Activated naive CD8-positive, alpha-beta T cell treated with anti-CD3 and anti-CD28 coated beads, Interleukin-2, amount 50 U/mL, for 24 hours (primary cell): ENCODE measurements at regions not wholly inside any gene's neighbourhood (a gene's known extent, or its start where the extent isn't known, plus 50 kb on each side); places are given as distances from the start of the nearest gene placed in this dataset.

Source experiments
- ATAC-seq: fragments of 150-1000 bp; cut with Tn5 transposase; one replicate; pipeline ENCODE4 v1.10.0; 2021
- DNase-seq: peaks from one replicate; pipeline ENCODE4 v3.0.0; 2021
- H3K27ac Mint-ChIP-seq: one replicate; pipeline ENCODE4 v1.8.0; 2021; ENCODE audit warnings: mild to moderate bottlenecking, mixed read lengths
- H3K27me3 Mint-ChIP-seq: one replicate; pipeline ENCODE4 v1.8.0; 2021; ENCODE audit warnings: mixed read lengths
- H3K36me3 Mint-ChIP-seq: one replicate; pipeline ENCODE4 v1.8.0; 2021; ENCODE audit warnings: low read depth, mixed read lengths
- H3K4me1 Mint-ChIP-seq: one replicate; pipeline ENCODE4 v1.8.0; 2021; ENCODE audit warnings: mixed read lengths
- H3K4me3 Mint-ChIP-seq: one replicate; pipeline ENCODE4 v1.8.0; 2021; ENCODE audit warnings: mild to moderate bottlenecking, moderate library complexity, mixed read lengths
- H3K9me3 Mint-ChIP-seq: one replicate; pipeline ENCODE4 v1.8.0; 2021; ENCODE audit warnings: mixed read lengths

DNA sequence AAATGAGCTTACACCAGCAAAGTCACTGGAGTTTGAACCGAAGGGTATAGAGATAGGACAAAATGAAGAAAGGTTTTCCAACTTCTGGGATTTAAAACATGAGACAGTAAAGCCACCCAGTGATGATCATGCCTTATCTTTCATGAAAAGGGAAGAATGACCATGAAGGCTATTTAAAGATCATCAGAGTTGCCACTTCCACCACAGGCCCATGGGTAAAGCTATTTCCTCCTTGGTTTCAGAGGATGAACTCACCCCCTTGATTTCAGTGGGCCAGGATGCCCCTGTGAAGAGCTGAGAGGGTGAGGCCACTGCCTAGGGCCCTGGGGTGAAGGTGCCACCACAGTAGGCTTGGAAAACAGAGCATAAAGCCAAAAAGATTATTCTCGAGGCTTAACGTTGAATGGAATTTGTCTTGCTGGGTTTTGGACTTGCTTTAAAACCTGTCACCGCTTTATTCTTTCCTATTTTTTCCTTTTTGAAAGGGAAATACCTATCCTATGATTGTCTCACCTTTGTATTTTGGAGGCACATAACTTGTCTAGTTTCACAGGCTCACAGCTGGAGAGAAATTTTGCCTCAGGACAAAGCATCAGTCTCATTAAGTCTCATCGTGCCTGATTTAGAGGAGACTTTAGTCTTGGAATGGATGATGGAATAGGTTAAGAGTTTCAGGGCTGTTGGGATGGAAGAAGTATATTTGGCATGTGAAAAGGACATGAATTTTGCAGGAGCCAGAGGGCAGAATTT is 254.0 kb downstream of the SNCA start:
- no peak for ATAC-seq
- DNase-seq, result no peak
- Mint-ChIP-seq H3K4me3 (no peak overlapping the region), H3K27ac (no peak overlapping the region), H3K4me1 (no peaks in the 10 kb centered on the region), H3K9me3 (no peaks in the 10 kb centered on the region), H3K36me3 (no peaks in the 10 kb centered on the region), H3K27me3 (no peaks in the 10 kb centered on the region)

DNA sequence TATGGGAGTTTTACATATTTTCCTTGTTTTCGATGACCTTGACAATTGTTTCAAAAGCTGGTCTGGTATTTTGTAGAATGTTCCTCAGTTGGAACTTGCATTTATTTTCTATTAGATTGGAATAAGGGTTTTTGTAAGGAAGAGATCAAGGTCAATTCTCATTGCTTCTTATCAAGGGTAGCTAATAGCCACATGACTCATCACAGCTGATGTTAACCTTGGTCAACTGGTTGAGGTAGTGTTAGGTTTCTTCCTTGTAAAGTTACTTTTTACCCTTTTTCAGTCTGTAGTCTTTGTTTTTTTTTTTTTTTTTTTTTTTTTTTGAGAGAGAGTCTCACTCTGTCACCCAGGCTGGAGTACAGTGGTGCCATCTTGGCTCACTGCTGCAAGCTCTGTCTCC is 257.2 kb downstream of the SNCA start:
- Mint-ChIP-seq H3K9me3 (no peaks in the 10 kb centered on the region), H3K4me1 (no peaks in the 10 kb centered on the region), H3K4me3 (no peak overlapping the region), H3K27me3 (no peaks in the 10 kb centered on the region), H3K36me3 (no peaks in the 10 kb centered on the region), H3K27ac (no peak overlapping the region)
- DNase-seq, result no peak
- ATAC-seq, result no peak

DNA sequence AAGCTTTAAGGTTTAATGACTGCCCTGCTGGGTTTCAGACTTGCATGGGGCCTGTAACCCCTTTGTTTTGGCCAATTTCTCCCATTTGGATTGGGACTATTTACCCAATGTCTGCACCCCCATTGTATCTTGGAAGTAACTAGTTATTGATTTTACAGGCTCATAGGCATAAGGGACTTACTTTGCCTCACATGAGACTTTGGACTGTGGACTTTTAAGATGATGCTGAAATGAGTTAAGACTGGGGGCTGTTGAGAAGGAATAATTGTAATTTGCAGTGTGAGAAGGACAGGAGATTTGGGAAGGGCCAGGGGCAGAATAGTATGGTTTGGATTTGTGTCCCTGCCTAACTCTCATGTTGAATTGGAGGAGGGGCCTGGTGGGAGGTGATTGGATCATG is 260.7 kb downstream of the SNCA start:
- Mint-ChIP-seq H3K4me3 (no peak overlapping the region), H3K36me3 (no peaks in the 10 kb centered on the region), H3K27ac (no peak overlapping the region), H3K9me3 (no peaks in the 10 kb centered on the region), H3K4me1 (no peaks in the 10 kb centered on the region), H3K27me3 (no peaks in the 10 kb centered on the region)
- DNase-seq, result no peak
- ATAC-seq, result no peak

DNA sequence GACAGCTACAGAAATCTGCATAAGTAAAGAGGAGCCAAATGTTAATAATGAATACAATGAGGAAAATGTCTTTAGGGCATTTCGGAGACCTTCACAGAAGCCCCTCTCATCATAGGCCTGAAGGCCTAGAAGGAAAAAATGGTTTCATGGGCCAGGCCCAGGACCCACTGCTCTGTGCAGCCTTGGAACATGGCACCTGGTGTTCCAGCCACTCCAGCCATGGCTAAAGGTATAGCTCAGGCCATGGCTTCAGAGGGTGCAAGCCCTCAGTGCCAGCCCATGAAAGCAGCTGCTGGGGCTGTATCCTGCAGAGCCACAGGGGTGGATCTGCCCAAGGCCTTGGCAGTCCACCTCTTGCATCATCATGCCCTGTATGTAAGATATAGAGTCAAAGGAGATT is 261.1 kb downstream of the SNCA start:
- Mint-ChIP-seq H3K27me3 (no peaks in the 10 kb centered on the region), H3K36me3 (no peaks in the 10 kb centered on the region), H3K9me3 (no peaks in the 10 kb centered on the region), H3K27ac (no peak overlapping the region), H3K4me1 (no peaks in the 10 kb centered on the region), H3K4me3 (no peak overlapping the region)
- ATAC-seq (no peak), DNase-seq (no peak)

DNA sequence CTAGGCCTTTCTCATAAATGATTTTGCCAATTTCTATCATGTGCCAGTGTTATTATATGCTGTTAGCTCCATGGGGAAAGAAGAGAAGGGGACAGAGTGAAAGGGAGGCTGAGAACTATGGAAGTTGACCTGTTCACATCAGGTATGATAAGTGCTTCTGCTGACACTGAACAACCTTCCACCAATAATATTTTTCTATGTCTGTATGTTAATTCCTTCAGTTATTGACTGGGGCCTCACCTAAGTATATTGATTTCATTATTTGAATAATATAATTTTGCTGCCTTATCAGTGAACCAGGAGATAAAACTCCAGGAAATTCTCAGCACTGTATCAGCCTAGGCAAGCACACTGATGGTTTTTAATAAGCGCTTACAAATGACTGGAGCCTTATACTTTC is 262.8 kb downstream of the SNCA start:
- DNase-seq (no peak), ATAC-seq (no peak)
- Mint-ChIP-seq H3K27me3 (no peaks in the 10 kb centered on the region), H3K4me3 (no peak overlapping the region), H3K9me3 (no peaks in the 10 kb centered on the region), H3K36me3 (no peaks in the 10 kb centered on the region), H3K27ac (no peak overlapping the region), H3K4me1 (no peaks in the 10 kb centered on the region)

DNA sequence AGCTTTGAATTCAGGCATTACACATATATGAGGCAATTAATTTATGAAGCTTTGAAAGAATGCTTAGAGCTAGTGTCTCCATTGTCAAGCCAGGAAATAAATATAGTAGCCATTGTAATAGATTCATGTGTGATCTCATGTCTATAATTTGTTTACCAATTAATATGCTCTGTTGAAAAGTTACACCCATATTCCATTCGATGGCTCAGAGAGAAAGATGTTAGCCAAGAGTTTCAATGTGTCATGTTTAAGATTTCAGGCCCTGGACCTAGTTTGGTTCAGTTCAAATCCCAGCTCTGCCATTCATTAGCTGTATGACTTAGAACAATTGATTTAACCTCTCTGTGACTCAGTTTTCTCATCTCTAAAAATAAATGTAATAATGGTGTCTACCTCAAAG is 263.3 kb downstream of the SNCA start:
- Mint-ChIP-seq H3K9me3 (no peaks in the 10 kb centered on the region), H3K27me3 (no peaks in the 10 kb centered on the region), H3K4me3 (no peak overlapping the region), H3K4me1 (no peaks in the 10 kb centered on the region), H3K27ac (no peak overlapping the region), H3K36me3 (no peaks in the 10 kb centered on the region)
- DNase-seq, result no peak
- ATAC-seq, result no peak

DNA sequence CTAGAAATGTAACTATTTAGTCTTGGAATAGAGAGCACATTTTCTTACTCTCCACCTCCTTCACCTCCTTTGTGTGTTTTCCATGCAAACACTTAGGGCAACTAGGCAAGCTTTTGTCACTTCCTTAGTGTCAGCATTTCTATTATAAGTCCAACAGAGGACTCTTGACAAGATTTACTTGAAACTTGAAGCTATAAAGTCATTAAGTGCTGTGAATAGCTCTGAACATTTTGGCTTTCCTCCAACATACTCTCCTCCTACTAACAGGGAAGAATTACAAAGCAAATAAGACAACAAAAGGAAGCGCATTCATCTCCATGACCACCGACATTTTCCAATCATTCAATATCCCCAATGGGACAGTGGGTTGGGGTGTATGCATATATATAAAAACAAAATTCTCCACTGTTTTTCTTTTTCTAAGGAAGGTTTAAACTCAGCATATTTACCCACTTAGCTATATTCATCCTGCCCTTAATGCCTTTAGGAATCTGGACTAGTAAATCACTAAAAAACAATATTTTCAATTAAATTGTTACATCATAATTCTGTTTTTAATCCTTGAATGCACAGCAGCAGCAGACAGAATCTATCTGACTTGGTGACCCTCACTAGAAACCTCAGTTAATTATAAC is 264.6 kb downstream of the SNCA start:
- ATAC-seq (no peak), DNase-seq (no peak)
- H3K27ac Mint-ChIP-seq, result no peak overlapping the region
- H3K4me1 Mint-ChIP-seq, result no peaks in the 10 kb centered on the region
- no peaks in the 10 kb centered on the region for H3K27me3 Mint-ChIP-seq
- no peaks in the 10 kb centered on the region for H3K36me3 Mint-ChIP-seq
- no peaks in the 10 kb centered on the region for H3K9me3 Mint-ChIP-seq
- no peak overlapping the region for H3K4me3 Mint-ChIP-seq

DNA sequence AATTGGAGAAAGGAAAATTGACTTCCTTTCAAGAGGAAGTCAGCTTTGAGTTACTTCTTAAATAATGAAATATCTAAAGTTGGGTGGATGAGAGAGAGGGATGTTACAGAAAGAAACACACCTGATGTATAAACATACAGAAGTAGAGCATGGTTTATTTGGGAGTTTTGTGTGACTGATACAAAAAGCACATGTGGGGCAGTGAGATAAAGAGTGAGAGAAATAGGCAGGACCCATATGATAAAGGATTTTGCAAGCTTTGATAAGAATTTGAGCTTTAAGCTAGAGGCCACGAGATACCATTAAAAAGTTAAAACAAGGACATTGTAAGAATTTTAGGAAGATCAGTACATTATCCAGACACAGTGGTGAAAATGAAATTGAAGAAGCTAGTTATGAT is 263.3 kb upstream of the GPRIN3 start:
- DNase-seq, result no peak

DNA sequence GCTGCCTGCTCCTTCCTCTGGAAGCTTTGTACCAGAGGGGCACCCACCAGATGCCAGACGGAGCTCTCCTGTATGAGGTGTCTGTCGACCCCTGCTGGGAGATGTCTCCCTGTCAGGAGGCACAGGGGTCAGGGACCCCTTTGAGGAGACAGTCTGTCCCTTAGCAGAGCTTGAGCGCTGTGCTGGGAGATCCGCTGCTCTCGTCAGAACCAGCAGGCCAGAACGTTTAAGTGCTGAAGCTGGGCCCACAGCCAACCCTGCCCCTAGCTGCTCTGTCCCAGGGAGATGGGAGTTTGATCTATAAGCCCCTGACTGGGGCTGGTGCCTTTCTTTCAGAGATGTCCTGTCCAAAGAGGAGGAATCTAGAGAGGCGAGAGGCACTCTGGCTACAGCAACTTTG is 260.3 kb upstream of the GPRIN3 start:
- Mint-ChIP-seq H3K27me3 (no peaks in the 10 kb centered on the region), H3K4me1 (peaks cover 6% of the 10 kb centered on the region), H3K36me3 (no peaks in the 10 kb centered on the region), H3K4me3 (no peak overlapping the region), H3K27ac (no peak overlapping the region), H3K9me3 (no peaks in the 10 kb centered on the region)
- DNase-seq (no peak), ATAC-seq (no peak)

More for the DNA sequence above, 263.3 kb upstream of the GPRIN3 start:
- Mint-ChIP-seq H3K4me1 (no peaks in the 10 kb centered on the region), H3K9me3 (no peaks in the 10 kb centered on the region), H3K36me3 (no peaks in the 10 kb centered on the region), H3K27ac (no peak overlapping the region), H3K4me3 (no peak overlapping the region), H3K27me3 (no peaks in the 10 kb centered on the region)
- ATAC-seq, result no peak

DNA sequence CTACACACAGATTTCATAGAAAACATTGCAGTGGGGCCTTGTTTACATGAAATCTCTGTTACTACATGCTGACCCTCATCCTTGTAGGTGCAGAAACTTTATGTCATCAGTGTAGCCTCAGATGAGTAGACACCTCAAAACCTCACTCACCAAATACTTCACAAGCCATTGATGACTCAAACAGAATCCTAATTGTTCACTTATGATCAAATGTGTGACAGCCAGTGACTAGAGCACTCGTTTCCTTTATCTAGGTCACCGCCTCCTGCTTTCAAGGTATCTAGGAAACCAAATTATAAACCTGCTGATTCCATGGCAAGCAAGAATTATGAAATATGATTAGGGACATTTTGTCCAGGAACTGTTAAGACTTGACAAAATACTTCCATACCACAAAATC is 255.8 kb upstream of the GPRIN3 start:
- no peaks in the 10 kb centered on the region for H3K36me3 Mint-ChIP-seq
- no peak overlapping the region for H3K27ac Mint-ChIP-seq
- H3K9me3 Mint-ChIP-seq, result no peaks in the 10 kb centered on the region
- ATAC-seq (peak; percentile 75), DNase-seq (no peak)
- H3K4me1 Mint-ChIP-seq, result peaks cover 6% of the 10 kb centered on the region
- no peaks in the 10 kb centered on the region for H3K27me3 Mint-ChIP-seq
- no peak overlapping the region for H3K4me3 Mint-ChIP-seq

DNA sequence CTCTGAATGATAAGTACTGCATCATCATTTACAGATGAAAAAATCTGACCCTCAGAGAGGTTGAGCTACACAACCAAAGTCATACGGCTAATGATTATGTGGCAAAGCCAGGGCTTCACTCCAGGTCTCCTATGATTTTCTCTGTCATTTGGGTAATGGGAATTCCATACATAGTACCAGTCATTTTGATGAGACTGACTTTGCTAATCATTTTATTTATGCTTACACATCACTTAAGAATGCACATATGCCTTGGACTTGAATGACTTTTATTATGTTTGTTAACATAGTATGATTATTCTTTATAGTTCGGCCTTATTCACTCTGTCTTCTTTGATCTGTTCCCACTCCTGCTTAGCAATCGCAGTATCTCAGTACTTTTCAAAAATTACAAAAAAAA is 255.1 kb upstream of the GPRIN3 start:
- DNase-seq (no peak), ATAC-seq (no peak)
- H3K4me1 Mint-ChIP-seq, result peaks cover 6% of the 10 kb centered on the region
- no peaks in the 10 kb centered on the region for H3K36me3 Mint-ChIP-seq
- no peak overlapping the region for H3K4me3 Mint-ChIP-seq
- no peaks in the 10 kb centered on the region for H3K9me3 Mint-ChIP-seq
- no peaks in the 10 kb centered on the region for H3K27me3 Mint-ChIP-seq
- no peak overlapping the region for H3K27ac Mint-ChIP-seq

DNA sequence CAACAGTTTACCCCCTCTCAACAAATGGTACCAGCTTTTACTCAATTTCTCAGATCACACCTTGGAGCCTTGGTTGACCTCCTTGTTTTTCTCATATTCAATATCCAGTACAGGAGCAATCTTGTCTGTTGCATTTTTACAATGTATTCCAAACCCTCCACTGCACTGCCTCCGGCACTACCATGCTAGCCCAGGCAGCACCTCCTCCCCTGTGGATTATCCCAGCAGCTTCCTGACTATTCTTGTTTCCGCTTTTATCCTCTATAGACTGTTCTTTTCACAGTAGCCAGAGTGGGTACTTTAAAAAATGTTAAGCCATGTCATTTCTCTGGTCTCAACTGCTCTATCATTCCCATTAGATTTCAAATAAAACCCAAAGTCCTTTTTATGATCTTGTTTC is 253.4 kb upstream of the GPRIN3 start:
- Mint-ChIP-seq H3K27me3 (no peaks in the 10 kb centered on the region), H3K36me3 (no peaks in the 10 kb centered on the region), H3K9me3 (no peaks in the 10 kb centered on the region), H3K27ac (no peak overlapping the region), H3K4me3 (no peak overlapping the region), H3K4me1 (peaks cover 6% of the 10 kb centered on the region)
- ATAC-seq (no peak), DNase-seq (no peak)

DNA sequence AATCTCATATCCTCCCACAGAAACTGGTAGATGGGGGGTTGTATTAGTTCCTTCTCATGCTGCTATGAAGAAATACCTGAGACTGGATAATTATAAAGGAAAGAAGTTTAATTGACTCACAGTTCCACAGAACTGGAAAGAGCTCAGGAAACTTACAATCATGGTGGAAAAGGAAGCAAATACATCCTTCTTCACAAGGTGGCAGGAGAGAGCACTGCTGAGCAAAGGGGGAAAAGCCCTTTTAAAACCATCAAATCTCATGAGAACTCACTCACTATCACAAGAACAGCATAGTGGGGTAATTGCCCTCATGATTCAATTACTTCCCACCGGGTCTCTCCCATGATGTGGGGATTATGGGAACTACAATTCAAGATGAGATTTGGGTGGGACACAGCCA is 250.5 kb upstream of the GPRIN3 start:
- H3K4me1 Mint-ChIP-seq, result peaks cover under 1% of the 10 kb centered on the region
- H3K9me3 Mint-ChIP-seq, result no peaks in the 10 kb centered on the region
- ATAC-seq, result no peak
- no peak for DNase-seq
- H3K27me3 Mint-ChIP-seq, result no peaks in the 10 kb centered on the region
- no peak overlapping the region for H3K4me3 Mint-ChIP-seq
- H3K27ac Mint-ChIP-seq, result no peak overlapping the region
- no peaks in the 10 kb centered on the region for H3K36me3 Mint-ChIP-seq

DNA sequence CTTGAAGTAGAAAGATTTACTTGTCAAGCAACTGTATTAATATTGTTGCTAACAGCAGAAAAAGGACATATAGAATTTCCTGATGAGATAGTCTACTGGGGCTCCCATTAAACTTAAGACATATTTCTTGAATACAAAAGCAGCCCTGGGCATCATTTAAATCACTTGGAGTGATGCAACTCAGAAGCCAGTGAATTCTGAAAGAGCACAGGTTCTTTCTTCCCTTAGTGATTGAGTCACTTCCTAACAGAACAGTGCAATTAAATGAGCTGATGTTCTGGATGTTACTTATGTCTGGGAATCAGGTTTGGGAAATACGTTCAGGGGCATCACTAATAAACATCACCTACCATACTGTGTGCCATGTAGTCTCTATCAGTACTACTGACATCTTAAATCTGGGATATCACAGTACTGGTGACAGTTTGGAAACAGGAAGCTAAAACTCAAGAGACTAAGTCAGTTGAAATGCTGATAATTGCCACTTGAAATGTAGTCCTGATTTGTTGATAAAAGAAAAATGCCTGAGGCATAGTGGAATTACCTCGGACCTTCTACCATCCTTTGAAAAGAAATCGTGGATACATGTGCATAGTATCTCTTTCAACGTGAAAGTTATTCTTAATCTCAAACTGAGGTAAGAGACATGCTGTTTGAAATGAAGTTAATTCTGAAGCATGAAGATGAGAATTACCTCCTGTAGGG is 249.2 kb upstream of the GPRIN3 start:
- H3K4me1 Mint-ChIP-seq, result no peaks in the 10 kb centered on the region
- no peak overlapping the region for H3K4me3 Mint-ChIP-seq
- H3K9me3 Mint-ChIP-seq, result no peaks in the 10 kb centered on the region
- no peak overlapping the region for H3K27ac Mint-ChIP-seq
- H3K36me3 Mint-ChIP-seq, result no peaks in the 10 kb centered on the region
- no peak for DNase-seq
- no peaks in the 10 kb centered on the region for H3K27me3 Mint-ChIP-seq
- ATAC-seq, result no peak

DNA sequence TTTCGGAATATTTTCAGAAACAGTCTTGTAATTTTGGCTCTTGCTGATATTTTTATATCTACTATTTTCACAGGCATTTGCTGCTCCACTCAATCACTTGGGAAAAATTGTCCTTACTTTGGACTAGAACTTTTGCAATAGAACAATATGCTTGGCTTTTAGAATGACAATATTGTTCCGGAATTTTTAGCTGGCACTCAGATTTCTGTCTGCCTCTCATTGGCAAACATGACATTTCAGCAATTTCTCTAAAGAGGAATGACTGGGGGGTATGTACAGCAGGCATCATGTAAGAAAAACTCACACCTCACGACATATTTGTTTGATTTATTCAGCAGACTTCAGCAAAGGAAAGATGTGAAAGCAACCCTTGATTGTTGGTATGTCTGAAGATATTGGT is 243.6 kb upstream of the GPRIN3 start:
- no peaks in the 10 kb centered on the region for H3K36me3 Mint-ChIP-seq
- ATAC-seq (no peak), DNase-seq (no peak)
- no peaks in the 10 kb centered on the region for H3K4me1 Mint-ChIP-seq
- no peaks in the 10 kb centered on the region for H3K9me3 Mint-ChIP-seq
- H3K4me3 Mint-ChIP-seq, result no peak overlapping the region
- H3K27me3 Mint-ChIP-seq, result no peaks in the 10 kb centered on the region
- no peak overlapping the region for H3K27ac Mint-ChIP-seq
